ENCODE measurements at regions not wholly inside any gene's neighbourhood (a gene's known extent, or its start where the extent isn't known, plus 50 kb on each side); places are given as distances from the start of the nearest gene placed in this dataset.
A peak's percentile ranks its signal among the peaks of the same experiment; 100 is the strongest.

DNA sequence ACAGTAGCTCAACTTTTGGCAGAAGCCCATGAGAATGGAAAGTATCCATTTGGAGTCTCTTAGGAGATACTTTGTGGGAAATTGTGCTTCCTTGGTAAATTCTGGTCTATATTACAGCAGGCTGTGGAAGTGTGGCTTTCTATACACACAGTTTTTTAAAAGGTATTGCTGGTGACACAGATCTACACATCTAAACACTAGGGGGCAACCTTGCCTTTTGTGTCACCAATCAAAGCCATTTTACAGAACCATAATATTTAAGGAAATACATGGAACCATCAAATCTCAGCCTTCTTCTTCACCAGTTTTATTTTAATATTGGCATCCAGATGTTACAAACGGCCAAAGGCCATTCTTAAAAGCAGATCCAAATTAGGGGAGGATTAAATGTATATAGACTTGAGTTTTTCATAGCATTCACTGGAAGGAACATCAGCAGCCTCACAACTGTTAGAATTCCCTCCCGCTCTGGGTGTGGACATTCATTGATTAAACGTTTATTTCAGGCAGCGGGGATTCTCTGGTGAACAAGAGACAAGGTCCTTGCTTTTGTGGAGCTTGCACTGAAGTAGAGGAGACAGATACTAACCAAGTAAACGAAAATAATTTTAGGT is 132.4 kb upstream of the EPB41L4A start:
- H3K27me3 ChIP-seq (ENCODE audit: insufficient read depth, low read length): peaks cover 6% of the 10 kb centered on the region
- no peak overlapping the region for H3K4me2 ChIP-seq (ENCODE audit: insufficient read depth, low read length)
- H3K4me1 ChIP-seq (ENCODE audit: insufficient read depth, low read length): peaks cover 18% of the 10 kb centered on the region
- no peak overlapping the region for H3K27ac ChIP-seq (ENCODE audit: low read depth, low read length)
- TF ChIP-seq, protein P1, sequence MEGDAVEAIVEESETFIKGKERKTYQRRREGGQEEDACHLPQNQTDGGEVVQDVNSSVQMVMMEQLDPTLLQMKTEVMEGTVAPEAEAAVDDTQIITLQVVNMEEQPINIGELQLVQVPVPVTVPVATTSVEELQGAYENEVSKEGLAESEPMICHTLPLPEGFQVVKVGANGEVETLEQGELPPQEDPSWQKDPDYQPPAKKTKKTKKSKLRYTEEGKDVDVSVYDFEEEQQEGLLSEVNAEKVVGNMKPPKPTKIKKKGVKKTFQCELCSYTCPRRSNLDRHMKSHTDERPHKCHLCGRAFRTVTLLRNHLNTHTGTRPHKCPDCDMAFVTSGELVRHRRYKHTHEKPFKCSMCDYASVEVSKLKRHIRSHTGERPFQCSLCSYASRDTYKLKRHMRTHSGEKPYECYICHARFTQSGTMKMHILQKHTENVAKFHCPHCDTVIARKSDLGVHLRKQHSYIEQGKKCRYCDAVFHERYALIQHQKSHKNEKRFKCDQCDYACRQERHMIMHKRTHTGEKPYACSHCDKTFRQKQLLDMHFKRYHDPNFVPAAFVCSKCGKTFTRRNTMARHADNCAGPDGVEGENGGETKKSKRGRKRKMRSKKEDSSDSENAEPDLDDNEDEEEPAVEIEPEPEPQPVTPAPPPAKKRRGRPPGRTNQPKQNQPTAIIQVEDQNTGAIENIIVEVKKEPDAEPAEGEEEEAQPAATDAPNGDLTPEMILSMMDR (IDR thresholded peaks at IDR 0.05; ENCODE audit: extremely low read depth, low read depth, low read length): peak; percentile 74
- H2AFZ ChIP-seq (ENCODE audit: low read length): no peak overlapping the region
- no peaks in the 10 kb centered on the region for H3K79me2 ChIP-seq (ENCODE audit: insufficient read depth, low read length)
- no peaks in the 10 kb centered on the region for H3K36me3 ChIP-seq (ENCODE audit: insufficient read depth, low read length)
- H3K9me3 ChIP-seq (ENCODE audit: low read depth, low read length): no peaks in the 10 kb centered on the region
- H3K4me3 ChIP-seq (ENCODE audit: insufficient read depth, low read length): no peak overlapping the region
- H4K20me1 ChIP-seq (ENCODE audit: insufficient read depth, low read length): no peaks in the 10 kb centered on the region
- DNase-seq (ENCODE audit: insufficient read length, low spot score, missing footprints): no peak

GRCh38 chr5:112552216-112552615 is 133.1 kb upstream of the EPB41L4A start:
- peaks cover 6% of the 10 kb centered on the region for H3K27me3 ChIP-seq (ENCODE audit: insufficient read depth, low read length)
- H3K79me2 ChIP-seq (ENCODE audit: insufficient read depth, low read length): no peaks in the 10 kb centered on the region
- H3K4me3 ChIP-seq (ENCODE audit: insufficient read depth, low read length): no peak overlapping the region
- no peak overlapping the region for H3K27ac ChIP-seq (ENCODE audit: low read depth, low read length)
- no peak overlapping the region for H2AFZ ChIP-seq (ENCODE audit: low read length)
- H3K4me2 ChIP-seq (ENCODE audit: insufficient read depth, low read length): no peak overlapping the region
- H3K36me3 ChIP-seq (ENCODE audit: insufficient read depth, low read length): no peaks in the 10 kb centered on the region
- TF ChIP-seq, protein P1 (IDR thresholded peaks at IDR 0.05; ENCODE audit: extremely low read depth, low read depth, low read length): no peak
- H4K20me1 ChIP-seq (ENCODE audit: insufficient read depth, low read length): no peaks in the 10 kb centered on the region
- no peak for DNase-seq (ENCODE audit: insufficient read length, low spot score, missing footprints)
- no peaks in the 10 kb centered on the region for H3K9me3 ChIP-seq (ENCODE audit: low read depth, low read length)
- peaks cover 18% of the 10 kb centered on the region for H3K4me1 ChIP-seq (ENCODE audit: insufficient read depth, low read length)

- Histone ChIP-seq H3K4me3 (ENCODE audit: insufficient read depth, low read length) (no peak overlapping the region), H3K27me3 (ENCODE audit: insufficient read depth, low read length) (peaks cover 6% of the 10 kb centered on the region), H2AFZ (ENCODE audit: low read length) (no peak overlapping the region), H3K4me1 (ENCODE audit: insufficient read depth, low read length) (peaks cover 17% of the 10 kb centered on the region), H3K36me3 (ENCODE audit: insufficient read depth, low read length) (no peaks in the 10 kb centered on the region), H4K20me1 (ENCODE audit: insufficient read depth, low read length) (no peaks in the 10 kb centered on the region), H3K4me2 (ENCODE audit: insufficient read depth, low read length) (no peak overlapping the region), H3K9me3 (ENCODE audit: low read depth, low read length) (no peaks in the 10 kb centered on the region), H3K27ac (ENCODE audit: low read depth, low read length) (no peak overlapping the region), H3K79me2 (ENCODE audit: insufficient read depth, low read length) (no peaks in the 10 kb centered on the region)
- no peak for DNase-seq (ENCODE audit: insufficient read length, low spot score, missing footprints)
- TF ChIP-seq, protein P1 (IDR thresholded peaks at IDR 0.05; ENCODE audit: extremely low read depth, low read depth, low read length): no peak
These were observed 133.7 kb upstream of the EPB41L4A start for GRCh38 chr5:112552791-112553190.

DNA sequence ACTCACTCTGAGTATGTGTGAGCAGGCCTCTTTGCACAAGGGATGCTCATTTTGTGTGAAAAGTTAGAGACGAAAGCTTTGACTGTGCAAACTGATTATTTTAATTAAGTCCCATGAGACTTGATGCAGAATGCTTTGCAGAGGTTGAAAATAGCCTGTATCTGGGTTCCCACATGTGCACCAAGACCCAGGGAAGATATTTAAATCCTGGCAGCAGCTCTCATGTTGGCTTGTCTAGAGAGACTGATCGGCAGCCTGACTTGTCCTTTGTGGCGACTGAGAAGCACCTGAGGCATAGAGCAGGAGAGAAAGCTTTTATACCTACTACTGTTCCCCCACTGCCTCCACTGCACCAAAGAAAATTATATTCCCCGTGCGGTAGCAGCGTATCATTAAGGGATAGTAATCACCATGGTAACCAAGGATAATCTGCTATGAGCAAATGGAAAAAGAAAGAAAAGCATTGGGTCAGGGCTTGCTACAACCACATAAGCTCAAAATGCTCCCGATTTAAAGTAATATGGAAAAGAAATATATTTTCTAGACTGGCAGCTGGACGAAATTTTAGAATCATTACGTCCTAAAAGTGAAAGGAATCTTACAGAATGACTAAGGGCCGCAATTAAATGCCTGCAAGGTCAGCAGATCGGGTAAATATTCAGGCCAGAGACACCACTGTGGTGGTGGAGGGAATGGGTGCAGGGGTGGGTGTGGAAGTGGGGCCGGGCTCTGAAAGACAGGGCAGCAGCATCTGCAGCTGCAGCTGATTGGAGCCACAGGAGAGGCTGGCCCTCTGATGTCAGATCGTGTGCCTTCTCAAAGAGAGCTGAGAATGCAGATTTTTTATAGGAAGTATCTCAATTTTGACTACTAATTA is 135.3 kb upstream of the EPB41L4A start:
- H3K4me1 ChIP-seq (ENCODE audit: insufficient read depth, low read length): peaks cover 4% of the 10 kb centered on the region
- no peaks in the 10 kb centered on the region for H3K36me3 ChIP-seq (ENCODE audit: insufficient read depth, low read length)
- peaks cover 5% of the 10 kb centered on the region for H3K27me3 ChIP-seq (ENCODE audit: insufficient read depth, low read length)
- no peaks in the 10 kb centered on the region for H3K79me2 ChIP-seq (ENCODE audit: insufficient read depth, low read length)
- no peaks in the 10 kb centered on the region for H4K20me1 ChIP-seq (ENCODE audit: insufficient read depth, low read length)
- H3K4me2 ChIP-seq (ENCODE audit: insufficient read depth, low read length): peak overlapping the region; percentile 82
- peak; percentile 62 for DNase-seq (ENCODE audit: insufficient read length, low spot score, missing footprints)
- no peak overlapping the region for H3K27ac ChIP-seq (ENCODE audit: low read depth, low read length)
- peak overlapping the region; percentile 62 for H3K4me3 ChIP-seq (ENCODE audit: insufficient read depth, low read length)
- H2AFZ ChIP-seq (ENCODE audit: low read length): peak overlapping the region; percentile 71
- H3K9me3 ChIP-seq (ENCODE audit: low read depth, low read length): no peaks in the 10 kb centered on the region
- TF ChIP-seq, protein P1 (IDR thresholded peaks at IDR 0.05; ENCODE audit: extremely low read depth, low read depth, low read length): no peak

Measured in osteoblast (primary cell).